H1 (cell line): ENCODE measurements at regions not wholly inside any gene's neighbourhood (a gene's known extent, or its start where the extent isn't known, plus 50 kb on each side); places are given as distances from the start of the nearest gene placed in this dataset.

Experiments used
- EZH2 ChIP-seq: fragments of 200-600 bp; sonication (generic); IDR thresholded peaks from 2 replicates; pipeline ENCODE4 v1.7.1; 2012; ENCODE audit warnings: low read depth, mild to moderate bottlenecking, moderate library complexity, low read length, inconsistent platforms; ENCODE audit not compliant: severe bottlenecking
- YY1 ChIP-seq: IDR thresholded peaks from 2 replicates; pipeline ENCODE4 v1.6.1; 2011; ENCODE audit warnings: low read depth, mild to moderate bottlenecking, low read length
- TF ChIP-seq, protein P1 (sequence below): IDR thresholded peaks from 2 replicates; pipeline ENCODE4 v1.6.1; 2011; ENCODE audit warnings: low read length, improper control_type of control experiment

DNA sequence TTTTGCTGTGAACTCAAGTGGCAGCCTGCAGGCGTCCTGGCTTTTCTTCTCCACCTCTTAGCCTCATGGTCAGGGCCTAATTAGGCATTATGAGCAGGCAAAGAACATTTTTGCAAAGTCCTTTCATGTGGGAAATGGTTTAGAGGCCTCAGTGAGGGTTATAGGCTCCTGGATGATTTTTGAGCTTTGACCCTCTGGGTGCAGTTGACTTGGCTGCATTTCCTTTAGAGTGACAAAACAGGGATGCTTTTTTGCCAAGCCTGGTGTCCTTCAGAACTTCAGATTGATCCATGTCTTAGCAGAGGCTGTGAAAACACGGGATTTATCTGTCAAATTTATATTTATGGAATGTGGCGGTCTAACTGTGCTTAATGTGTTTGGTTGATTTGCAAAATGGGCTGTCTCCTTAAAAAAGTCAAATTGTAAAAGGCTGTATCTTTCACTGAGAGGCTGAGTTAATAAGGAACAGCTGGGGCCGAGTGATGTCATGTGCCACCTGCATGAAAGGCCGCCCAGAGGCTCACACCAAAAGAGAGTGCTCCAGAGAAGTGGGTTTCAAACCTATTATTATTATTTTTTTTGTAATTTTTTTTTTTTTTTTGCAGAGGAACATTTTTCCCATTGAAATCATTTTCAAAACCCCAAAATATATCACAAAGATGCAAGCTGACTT lies 192.2 kb upstream of the ARX start:
- no peak for TF ChIP-seq EZH2
- TF ChIP-seq YY1, result no peak
- TF ChIP-seq, protein P1, sequence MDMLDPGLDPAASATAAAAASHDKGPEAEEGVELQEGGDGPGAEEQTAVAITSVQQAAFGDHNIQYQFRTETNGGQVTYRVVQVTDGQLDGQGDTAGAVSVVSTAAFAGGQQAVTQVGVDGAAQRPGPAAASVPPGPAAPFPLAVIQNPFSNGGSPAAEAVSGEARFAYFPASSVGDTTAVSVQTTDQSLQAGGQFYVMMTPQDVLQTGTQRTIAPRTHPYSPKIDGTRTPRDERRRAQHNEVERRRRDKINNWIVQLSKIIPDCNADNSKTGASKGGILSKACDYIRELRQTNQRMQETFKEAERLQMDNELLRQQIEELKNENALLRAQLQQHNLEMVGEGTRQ, result no peak
